Body of pancreas (tissue), 4 donors: ENCODE measurements at regions not wholly inside any gene's neighbourhood (a gene's known extent, or its start where the extent isn't known, plus 50 kb on each side); places are given as distances from the start of the nearest gene placed in this dataset.

Source experiments
- ATAC-seq: fragments of 150-250 bp; one replicate; pipeline ENCODE4 v1.9.1; 2016
- DNase-seq, 4 donors: peaks; one replicate each; pipeline ENCODE4 v3.0.0-alpha.2; 2019
- H3K27ac ChIP-seq, 4 donors: fragments of 200-600 bp; sonication (generic); 1 replicate in 3 of 4; 2 replicates in 1 of 4; pipeline versions ENCODE4 v1.5.1 to v1.6.1; 2016 to 2019; ENCODE audit warnings: mild to moderate bottlenecking in 1 of 4, mixed read lengths in 1 of 4, moderate library complexity in 1 of 4
- H3K27me3 ChIP-seq, 2 donors: fragments of 200-600 bp; sonication (generic); one replicate each; pipeline ENCODE4 v1.6.0; 2016; ENCODE audit warnings: mild to moderate bottlenecking in 1 of 2
- H3K36me3 ChIP-seq, 2 donors: fragments of 200-600 bp; sonication (generic); replicated peaks in 1 of 2; 2 replicates each; pipeline ENCODE4 v1.5.1; 2016; ENCODE audit warnings: low read depth in 2 of 2; ENCODE audit not compliant: insufficient read depth in 1 of 2
- H3K4me1 ChIP-seq: fragments of 200-600 bp; sonication (generic); one replicate; pipeline ENCODE4 v1.6.0; 2016
- H3K4me3 ChIP-seq, 2 donors: fragments of 200-600 bp; sonication (generic); 1 replicate in 1 of 2; 2 replicates in 1 of 2; pipeline ENCODE4 v1.5.1; 2016 to 2019
- H3K9me3 ChIP-seq, 3 donors: fragments of 200-600 bp; sonication (generic); 1 replicate in 2 of 3; 2 replicates in 1 of 3; pipeline ENCODE4 v1.5.1; 2016
- CTCF ChIP-seq, 7 experiments: fragments of 450-650 bp in 4 of 7; fragments of 200-600 bp in 3 of 7; sonication (generic) in 3 of 7; IDR thresholded peaks; one replicate each; pipeline ENCODE4 v1.5.1; 2016 to 2019; ENCODE audit warnings: antibody characterized with exemption in 7 of 7
- POLR2A ChIP-seq, 3 donors: fragments of 450-650 bp; IDR thresholded peaks; one replicate each; pipeline ENCODE4 v1.6.1; 2016; ENCODE audit warnings: antibody characterized with exemption in 3 of 3, mild to moderate bottlenecking in 2 of 3
- WGBS, 2 donors: methylation state at CpG; one replicate each; pipeline ENCODE4 v1.1.5; 2017; 5-methylcytosine and 5-hydroxymethylcytosine counted together
- intact Hi-C: fragments of 100-400 bp; cut with DNase I; formaldehyde crosslinking; loops from one replicate; pipeline ENCODE4 v1.15.1; 2023

- H3K36me3 ChIP-seq: no peaks in the 10 kb centered on the region
Measured at GRCh38 chr18:76548541-76548940, 53.5 kb upstream of the ZNF516 start.

GRCh38 chr18:76547296-76547695, 52.3 kb upstream of the ZNF516 start:
- DNase-seq (no peak), ATAC-seq (no peak)
- Histone ChIP-seq H3K9me3 (no peaks in the 10 kb centered on the region), H3K4me3 (no peak overlapping the region), H3K4me1 (no peaks in the 10 kb centered on the region), H3K27ac (no peak overlapping the region), H3K27me3 (no peaks in the 10 kb centered on the region), H3K36me3 (no peaks in the 10 kb centered on the region)
- TF ChIP-seq CTCF (IDR thresholded peaks at IDR 0.05) (no peak), POLR2A (IDR thresholded peaks at IDR 0.05) (no peak)
- 76 to 79% methylated on average over 11 of the region's 11 CpGs for WGBS, 2 donors
- intact Hi-C loops: no loop called here

More at GRCh38 chr18:76548541-76548940, 53.5 kb upstream of the ZNF516 start:
- no peaks in the 10 kb centered on the region for H3K27me3 ChIP-seq
- no peak overlapping the region for H3K27ac ChIP-seq
- WGBS, 2 donors: 82 to 88% methylated on average over 11 to 12 of the region's 12 CpGs
- TF ChIP-seq POLR2A (IDR thresholded peaks at IDR 0.05) (no peak), CTCF (IDR thresholded peaks at IDR 0.05) (no peak)
- intact Hi-C loops: no loop called here
- no peaks in the 10 kb centered on the region for H3K9me3 ChIP-seq
- H3K4me3 ChIP-seq: no peak overlapping the region
- DNase-seq: no peak
- no peaks in the 10 kb centered on the region for H3K4me1 ChIP-seq
- no peak for ATAC-seq

GRCh38 chr18:76546436-76546835, 51.4 kb upstream of the ZNF516 start:
- Histone ChIP-seq H3K9me3 (no peaks in the 10 kb centered on the region), H3K27ac (no peak overlapping the region), H3K36me3 (no peaks in the 10 kb centered on the region), H3K4me3 (no peak overlapping the region), H3K4me1 (no peaks in the 10 kb centered on the region), H3K27me3 (no peaks in the 10 kb centered on the region)
- no peak for ATAC-seq
- WGBS, 2 donors: 51 to 61% methylated on average over 6 of the region's 6 CpGs
- DNase-seq: no peak
- intact Hi-C loops: no loop called here
- TF ChIP-seq CTCF (IDR thresholded peaks at IDR 0.05) (no peak), POLR2A (IDR thresholded peaks at IDR 0.05) (no peak)

GRCh38 chr18:76546088-76546435, 51.0 kb upstream of the ZNF516 start:
- WGBS, 2 donors: 35 to 44% methylated on average over 7 of the region's 7 CpGs
- intact Hi-C loops: no loop called here
- no peaks in the 10 kb centered on the region for H3K9me3 ChIP-seq
- no peaks in the 10 kb centered on the region for H3K27me3 ChIP-seq
- ATAC-seq: no peak
- H3K4me3 ChIP-seq: no peak overlapping the region
- no peak for DNase-seq
- H3K36me3 ChIP-seq: no peaks in the 10 kb centered on the region
- TF ChIP-seq POLR2A (IDR thresholded peaks at IDR 0.05): no peak
- TF ChIP-seq CTCF (IDR thresholded peaks at IDR 0.05): no peak
- no peaks in the 10 kb centered on the region for H3K4me1 ChIP-seq
- no peak overlapping the region for H3K27ac ChIP-seq

- Histone ChIP-seq H3K36me3 (no peaks in the 10 kb centered on the region), H3K4me1 (no peaks in the 10 kb centered on the region), H3K4me3 (no peak overlapping the region), H3K27ac (no peak overlapping the region), H3K27me3 (no peaks in the 10 kb centered on the region), H3K9me3 (no peaks in the 10 kb centered on the region)
- WGBS, 2 donors: 60 to 72% methylated on average over 14 of the region's 14 CpGs
- ATAC-seq (no peak), DNase-seq (no peak)
- TF ChIP-seq POLR2A (IDR thresholded peaks at IDR 0.05): no peak
- no peak for TF ChIP-seq CTCF (IDR thresholded peaks at IDR 0.05)
- intact Hi-C loops: no loop called here
Measured at GRCh38 chr18:76545433-76546087, 50.5 kb upstream of the ZNF516 start.
